ENCODE measurements at regions not wholly inside any gene's neighbourhood (a gene's known extent, or its start where the extent isn't known, plus 50 kb on each side); places are given as distances from the start of the nearest gene placed in this dataset.
A peak's percentile ranks its signal among the peaks of the same experiment; 100 is the strongest.
"Not testable (repeated sequence)": the region's sequence is repeated elsewhere in the genome, so short reads cannot be mapped to it uniquely, and the experiment has no call there.

DNA sequence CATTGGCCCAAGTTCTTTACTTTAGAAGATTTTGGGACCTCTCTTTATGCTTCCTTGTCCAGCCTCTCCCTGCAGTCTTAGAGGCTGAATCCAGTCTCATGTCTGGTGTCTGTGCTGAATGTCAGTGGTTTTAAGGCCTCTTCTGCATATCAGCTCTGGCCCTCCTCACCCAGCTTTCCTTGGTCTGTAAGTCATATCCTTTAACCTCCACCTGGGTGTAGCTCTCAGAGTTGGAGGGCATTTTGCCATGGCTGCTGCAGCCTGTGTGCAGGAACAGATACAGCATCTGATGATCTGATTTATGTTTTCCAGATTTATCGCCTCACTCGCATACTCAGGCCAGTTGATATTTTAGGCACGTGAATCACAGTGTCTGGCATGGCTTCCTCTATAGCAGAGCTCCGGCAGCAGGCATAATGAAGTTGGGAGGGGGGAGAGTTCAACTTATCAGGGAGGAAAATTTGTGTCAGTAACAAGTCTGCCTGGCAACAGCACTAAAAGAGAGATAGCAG is 335.0 kb downstream of the PCNX1 start:
- no peak for DNase-seq

DNA sequence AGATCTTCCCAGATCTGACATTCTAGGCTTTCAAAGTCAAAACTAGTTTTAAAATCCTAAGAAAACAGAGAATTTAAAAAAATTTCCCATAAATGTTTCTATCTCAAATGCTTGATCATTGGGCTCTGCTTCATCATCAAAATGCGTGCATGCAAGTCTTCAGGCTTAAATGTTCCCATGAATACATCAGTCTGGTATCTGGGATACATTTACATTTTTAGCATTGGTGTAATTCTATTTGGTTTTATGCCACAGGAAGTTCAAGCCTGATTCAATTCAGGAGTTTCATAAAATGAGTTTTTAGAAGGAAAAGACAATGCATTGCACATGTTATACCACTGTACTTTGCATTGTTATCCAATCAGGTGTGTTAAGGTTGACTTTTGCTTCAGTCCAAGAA is 336.4 kb downstream of the PCNX1 start:
- DNase-seq: no peak

DNA sequence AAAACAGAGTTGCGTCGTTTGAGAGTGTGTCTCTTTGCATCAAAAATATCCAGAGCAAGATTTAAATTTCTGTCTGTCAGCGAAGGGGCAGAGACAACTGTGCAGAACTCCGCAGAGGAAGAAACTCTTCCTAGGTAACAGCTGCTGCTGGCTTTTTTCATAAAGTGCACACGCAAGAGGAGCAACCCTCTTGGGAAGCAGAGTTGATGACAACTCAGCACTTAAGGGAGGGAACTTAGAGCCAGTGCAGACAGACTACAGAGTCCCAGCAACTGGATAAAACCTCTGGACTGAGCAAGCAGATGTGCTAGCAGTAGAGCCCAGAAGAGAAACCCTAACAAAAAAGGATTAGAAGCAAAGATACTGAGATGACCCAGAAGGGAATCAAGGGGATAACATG is 337.1 kb downstream of the PCNX1 start:
- peak; percentile 44 for DNase-seq

DNA sequence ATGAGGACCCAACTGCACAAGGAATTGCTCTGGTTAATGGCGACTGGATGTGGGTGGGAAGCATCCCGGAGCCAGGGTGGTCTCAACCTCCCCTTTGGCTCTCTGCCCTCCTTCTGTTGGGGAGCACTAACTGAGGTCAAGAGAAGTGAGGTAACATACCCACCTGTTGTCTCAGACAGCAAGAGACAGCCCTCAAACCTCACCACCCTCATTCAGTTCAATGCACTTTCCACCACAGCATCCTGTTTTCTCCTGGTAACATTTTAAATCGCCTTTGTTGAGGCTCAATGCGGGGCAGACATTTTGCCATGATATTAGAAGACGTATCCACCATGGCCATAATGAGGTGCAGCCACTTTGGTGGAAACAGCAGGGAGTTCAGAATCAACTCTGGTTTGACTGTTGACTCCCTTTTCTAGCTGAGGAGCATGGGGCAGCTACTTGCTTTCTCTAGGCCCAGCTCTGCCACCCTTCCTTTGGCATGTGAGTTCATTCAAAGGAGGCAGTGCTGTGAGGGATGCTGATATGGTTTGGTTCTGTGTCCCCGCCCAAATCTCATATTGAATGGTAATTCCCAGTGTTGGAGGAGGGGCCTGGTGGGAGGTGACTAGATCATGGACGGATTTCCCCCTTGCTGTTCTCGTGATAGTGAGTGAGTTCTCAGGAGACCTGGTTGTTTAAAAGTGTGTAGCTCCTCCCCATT is 338.6 kb downstream of the PCNX1 start:
- no peak for DNase-seq

DNA sequence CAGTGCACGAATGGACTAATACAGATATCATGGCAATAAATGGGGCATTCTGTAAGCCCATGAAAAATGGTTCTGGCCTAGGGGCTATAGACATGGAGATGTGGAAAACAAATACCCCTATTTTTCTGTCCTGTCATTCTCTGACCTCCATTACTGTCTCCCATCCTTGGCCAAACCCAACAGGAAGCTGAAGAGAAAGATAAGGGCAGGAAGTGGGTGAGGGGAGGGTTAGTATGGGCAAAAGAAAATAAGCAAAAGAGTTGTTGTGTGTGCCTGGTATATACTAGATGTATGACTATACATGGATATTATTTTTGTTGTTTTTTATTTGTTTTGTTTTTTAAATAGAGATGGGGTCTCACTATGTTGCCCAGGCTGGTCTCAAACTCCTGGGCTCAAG is 339.3 kb downstream of the PCNX1 start:
- no peak for DNase-seq

DNA sequence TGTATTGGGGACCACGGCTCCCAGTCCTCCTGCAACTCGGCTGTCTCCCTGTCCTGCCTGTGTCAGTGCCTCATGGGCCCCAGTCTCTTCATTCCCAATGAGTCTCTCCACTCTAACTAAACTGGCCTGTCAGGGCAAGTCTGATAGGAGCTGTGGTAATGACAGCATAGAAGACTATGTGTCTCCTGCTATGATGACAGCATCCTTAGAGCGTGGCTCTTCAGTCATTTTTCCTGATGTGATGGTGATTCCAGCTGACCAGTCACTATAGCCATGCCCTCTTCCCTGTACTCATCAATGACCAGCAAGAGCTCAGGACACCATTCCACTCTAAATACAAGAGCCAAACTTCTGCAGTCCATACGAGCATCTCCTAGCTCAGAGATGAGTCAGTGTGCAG is 339.8 kb downstream of the PCNX1 start:
- no peak for DNase-seq

DNA sequence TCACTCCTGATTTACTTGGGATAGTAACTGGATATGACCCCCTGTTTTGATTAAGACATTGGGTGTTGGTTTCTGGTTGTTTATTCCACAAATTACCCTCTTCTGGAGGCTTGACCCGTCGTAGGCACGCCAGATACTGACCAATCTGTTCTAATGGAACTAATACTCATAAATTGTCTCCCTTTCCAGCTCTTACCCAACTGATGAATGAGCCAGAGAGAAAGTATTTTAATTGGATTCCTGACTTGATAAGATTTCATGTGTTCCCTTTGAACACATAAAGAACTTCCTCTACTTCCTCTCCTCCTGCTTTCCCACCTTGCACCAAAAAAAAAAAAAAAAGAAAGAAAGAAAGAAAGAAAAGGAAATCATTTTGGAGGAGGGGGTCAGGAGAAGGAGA is 340.9 kb downstream of the PCNX1 start:
- DNase-seq: no peak

DNA sequence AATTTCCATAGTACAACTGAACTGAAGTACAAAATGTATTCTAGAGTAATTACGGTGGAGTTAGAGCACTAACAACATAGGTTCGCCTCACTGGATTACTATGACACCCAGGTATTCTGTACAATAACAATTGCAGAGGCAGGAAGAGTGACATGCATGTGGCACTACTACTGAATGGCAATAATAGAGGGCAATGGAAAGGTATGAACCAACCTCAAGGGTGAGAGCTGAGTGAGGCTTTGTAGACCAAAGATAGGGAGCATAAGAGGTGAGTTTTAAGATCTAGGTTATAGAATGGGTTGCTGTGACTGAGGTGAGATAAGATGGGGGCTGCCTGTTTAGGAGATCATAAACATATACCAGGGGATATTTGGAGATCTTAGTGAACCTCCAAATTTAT is 343.1 kb downstream of the PCNX1 start:
- no peak for DNase-seq

DNA sequence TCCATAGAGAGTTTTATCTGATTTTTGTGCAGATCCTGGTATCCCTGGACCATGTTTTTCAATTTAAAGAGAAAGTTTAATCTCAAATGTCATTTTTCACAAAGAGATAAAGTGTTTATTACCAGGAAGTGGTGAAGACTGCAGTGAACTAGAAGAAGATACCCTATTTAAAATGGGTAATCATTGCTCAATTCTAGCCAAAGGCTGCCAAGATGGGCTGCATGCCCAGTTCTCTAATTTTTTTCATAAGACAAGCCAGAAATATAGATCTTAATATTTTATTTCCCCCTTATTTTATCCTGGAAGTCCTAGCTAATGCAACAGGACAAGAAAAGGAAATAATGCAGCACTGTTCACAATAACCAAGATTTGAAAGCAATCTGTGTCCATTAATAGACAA is 343.5 kb downstream of the PCNX1 start:
- DNase-seq: no peak

DNA sequence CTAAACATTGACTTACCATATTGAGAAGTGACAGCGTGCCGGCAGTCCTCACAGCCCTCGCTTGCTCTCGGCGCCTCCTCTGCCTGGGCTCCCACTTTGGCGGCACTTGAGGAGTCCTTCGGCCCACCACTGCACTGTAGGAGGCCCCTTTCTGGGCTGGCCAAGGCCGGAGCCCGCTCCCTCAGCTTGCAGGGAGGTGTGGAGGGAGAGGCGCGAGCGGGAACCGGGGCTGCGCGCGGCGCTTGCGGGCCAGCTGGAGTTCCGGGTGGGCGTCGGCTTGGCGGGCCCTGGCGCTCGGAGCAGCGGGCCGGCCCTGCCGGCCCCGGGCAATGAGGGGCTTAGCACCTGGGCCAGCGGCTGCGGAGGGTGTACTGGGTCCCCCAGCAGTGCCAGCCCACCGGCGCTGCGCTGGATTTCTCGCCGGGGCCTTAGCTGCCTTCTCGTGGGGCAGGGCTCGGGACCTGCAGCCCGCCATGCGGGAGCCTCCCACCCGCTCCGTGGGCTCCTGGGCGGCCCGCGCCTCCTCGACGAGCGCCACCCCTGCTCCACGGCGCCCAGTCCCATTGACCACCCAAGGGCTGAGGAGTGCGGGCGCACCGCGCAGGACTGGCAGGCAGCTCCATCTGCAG is 346.9 kb downstream of the PCNX1 start:
- not testable (repeated sequence) for DNase-seq

DNA sequence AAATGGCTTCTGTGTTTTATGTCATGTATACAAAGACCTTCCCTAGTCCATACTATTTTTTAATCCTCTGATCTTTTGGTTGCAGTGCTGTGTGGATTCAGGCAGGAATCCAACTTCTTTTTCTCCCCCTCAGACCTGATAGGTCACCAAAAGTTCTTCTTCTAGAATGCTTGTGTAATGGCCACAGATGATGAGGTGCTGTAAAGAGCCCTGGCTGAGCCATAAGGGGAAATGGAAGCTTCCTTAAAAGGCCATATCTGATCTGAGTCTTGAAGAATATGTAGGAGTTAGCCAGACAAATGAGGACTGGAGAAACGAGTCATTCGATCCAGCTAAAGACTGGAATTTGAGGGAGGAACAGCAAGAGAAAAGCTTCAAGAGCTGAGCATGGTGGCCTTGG is 353.9 kb downstream of the PCNX1 start:
- no peak for DNase-seq

DNA sequence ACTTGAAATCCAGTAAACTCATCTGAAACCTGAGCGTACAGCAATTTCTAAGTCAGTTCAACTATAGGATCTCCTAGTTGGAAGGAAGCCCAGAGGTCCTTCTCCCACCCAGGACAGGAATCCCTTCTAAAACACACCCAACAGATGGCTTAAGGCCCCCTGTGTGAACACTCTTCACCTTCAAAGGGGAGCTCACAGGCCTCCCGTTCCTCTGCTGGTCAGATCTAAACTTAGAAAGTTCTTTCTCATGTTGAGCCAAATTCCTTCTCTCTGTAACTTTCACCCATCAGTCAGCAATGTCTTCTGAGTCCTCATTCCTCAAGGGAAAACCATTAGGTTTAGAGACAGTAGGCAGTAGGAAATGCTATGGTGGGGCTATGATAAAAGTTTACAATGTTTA is 355.2 kb downstream of the PCNX1 start:
- DNase-seq: no peak

DNA sequence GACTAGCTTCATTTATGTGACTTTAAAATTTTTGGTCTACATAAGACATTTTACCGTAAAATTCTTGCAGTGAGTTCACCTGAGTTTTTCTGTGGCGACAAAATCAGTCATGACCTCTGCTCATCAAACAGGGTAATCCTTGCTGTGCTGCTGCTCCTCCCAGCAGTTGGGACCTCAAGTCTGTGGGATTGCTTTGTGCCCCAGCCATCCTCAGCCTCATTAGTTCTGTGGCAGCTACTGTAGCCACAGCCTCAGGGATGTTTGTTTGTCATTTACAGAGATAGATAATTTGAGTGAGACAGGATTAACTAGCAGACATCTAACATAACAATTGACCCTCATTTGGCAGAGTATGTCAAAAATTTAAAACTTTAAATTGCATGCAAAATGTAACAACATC is 357.0 kb downstream of the PCNX1 start:
- no peak for DNase-seq

DNA sequence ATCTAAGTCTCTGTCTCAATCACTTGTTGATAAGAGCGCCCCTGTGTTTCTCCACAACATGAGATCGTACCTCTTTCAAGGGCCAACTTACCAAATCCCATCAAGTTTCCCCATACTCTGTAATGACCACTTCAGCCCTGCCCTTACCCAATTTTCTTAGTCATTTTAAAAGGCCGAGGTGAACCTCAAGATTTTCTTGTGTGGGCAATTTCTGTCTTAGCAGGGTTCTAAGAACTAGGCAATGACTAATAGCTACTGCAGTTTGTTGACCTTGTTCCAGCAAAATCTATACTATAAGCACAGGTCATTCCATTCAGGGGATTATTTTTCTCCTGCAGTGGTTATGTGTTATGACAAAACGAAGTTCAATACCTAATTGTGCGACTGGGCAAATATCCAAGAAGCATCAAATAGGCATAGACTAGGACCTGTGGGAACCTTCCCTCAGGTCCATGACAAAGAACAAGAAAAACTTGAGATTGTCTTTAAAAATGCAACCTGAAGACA is 359.8 kb downstream of the PCNX1 start:
- DNase-seq: no peak

DNA sequence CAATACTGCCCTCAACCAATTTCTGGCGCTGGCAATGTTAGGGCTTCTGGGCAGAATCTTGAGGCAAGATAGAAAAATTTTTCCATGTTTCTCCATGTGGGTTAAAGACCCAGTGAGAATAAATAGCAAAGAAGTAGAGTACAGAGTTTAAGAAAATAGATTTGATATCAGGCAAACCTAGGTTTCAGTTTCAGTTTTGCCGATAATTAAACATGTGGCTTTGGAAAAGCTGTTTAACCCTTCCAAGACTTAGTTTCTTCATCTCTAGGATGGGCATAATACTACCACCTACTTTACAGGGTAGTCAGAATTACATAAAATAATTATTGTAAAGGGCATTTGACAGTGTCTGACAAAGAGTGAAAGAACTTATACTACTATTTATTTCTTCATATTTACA is 360.4 kb downstream of the PCNX1 start:
- DNase-seq: no peak

DNA sequence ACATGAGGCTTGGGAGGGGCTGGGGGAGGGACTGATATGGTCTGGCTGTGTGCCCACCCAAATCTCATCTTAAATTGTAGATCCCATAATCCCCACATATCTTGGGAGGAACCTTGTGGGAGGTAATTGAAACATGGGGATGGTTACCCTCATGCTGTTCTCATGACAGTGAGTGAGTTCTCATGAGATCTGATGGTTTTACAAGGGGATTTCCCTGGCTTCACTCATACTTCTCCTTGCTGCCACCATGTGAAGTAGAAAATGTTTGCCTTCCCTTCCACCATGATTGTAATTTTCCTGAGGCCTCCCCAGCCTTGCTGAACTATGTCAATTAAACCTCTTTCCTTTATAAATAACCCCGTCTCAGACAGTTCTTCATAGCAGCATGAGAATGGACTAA is 362.9 kb downstream of the PCNX1 start:
- DNase-seq: no peak

DNA sequence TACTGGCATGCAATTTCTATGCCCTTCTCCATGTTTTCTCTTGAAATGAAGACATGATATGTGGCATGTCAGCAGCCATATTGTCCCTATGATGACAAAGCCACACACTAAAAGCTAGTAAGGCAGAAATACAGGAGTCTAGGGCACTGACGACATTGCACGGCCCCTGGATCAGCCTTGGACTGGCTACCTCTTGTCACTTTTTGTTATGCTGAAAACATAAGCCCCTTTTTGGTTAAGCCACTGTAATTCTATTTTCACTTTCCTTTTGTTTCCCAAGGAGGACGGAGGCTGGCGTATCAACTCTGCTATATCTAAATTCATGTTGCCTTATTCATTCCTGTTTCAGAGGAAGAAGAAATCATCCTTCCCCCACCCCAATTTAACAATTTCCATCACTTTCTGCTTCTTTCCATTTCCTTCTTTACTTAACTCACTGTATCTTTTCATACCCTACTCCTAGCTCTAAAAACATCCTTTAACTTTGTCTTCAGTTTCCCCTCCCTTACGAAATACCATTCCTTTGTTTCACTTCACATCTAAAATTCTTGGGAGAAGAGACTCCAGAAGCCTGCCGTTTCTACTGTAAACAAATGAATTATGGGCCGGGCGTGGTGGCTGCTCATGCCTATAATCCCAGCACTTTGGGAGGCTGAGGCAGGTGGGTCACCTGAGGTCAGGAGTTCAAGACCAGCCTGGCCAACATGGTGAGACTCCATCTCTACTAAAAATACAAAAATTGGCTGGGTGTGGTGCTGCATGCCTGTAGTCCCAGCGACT is 364.1 kb downstream of the PCNX1 start:
- DNase-seq: no peak

DNA sequence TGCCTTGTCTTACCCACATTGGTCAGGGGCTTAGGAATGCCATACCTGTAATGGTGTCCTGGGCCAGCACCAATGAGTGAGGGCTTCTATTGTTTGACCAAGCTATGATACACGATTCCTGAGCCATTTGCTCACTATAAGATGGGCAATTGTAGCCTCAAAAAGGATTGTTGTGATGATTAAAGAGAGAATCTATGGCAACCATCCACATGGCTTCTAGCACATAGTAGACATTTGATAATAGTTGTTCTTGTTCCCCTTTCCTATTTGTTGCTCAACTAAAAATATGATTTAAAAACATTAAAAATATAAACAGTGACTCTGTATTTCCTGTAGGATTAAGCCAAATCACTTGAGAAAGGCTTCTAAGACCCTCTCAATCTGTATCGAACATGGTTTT is 366.1 kb downstream of the PCNX1 start:
- no peak for DNase-seq

DNA sequence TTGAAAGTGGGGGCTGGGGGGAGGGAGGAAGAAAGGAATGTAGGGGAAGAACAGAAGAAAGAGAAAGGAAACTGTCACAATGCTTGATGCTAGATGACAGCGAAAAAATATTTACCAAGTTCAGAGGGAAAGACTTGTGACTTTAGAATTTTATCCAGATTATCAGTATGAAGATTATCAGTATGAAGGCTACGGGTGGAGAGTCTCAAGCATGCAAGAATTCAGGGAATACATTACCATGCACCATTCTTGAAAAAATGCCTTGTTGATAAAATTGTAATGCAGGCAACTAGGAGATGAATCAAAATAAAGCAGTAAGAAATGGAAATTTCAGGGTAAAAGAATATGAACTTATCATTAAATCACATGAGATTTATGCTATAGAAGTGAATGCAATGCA is 376.8 kb downstream of the PCNX1 start:
- no peak for DNase-seq

DNA sequence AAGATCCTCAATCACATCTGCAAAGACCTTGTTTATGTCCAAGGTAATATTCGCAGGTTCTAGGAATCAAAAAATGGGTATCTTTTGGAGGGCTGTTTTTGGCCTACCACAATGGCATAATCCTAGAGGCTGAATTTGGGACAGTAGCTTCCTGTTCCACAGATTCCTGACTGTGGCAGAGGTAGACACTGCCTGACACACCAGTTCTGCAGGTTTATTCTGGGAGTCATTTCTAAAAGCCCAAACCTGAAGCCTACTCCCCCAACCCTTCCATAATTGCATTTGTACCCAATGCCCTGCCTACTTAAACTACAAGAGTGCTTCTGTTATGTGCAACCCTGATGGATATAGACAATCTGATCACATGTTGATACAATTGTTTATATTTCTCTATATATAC is 378.9 kb downstream of the PCNX1 start:
- no peak for DNase-seq

DNA sequence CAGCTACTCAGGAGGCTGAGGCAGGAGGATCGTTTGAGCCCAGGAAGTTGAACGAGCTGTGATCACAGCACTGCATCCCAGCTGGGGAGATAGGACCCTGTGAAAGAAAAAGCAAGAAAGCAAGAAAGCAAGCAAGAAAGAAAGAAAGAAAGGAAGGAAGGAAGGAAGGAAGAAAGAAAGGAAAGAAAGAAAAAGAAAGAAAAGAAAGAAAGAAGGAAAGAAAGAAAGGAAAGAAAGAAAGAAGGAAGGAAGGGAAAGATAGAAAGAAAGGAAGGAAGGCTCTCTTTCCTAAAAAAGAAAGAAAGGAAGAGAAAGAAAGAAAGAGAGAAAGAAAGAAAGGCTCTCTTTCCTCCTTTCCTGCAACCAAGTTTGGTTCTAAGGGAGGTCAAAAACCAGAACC is 380.3 kb downstream of the PCNX1 start:
- DNase-seq: no peak

DNA sequence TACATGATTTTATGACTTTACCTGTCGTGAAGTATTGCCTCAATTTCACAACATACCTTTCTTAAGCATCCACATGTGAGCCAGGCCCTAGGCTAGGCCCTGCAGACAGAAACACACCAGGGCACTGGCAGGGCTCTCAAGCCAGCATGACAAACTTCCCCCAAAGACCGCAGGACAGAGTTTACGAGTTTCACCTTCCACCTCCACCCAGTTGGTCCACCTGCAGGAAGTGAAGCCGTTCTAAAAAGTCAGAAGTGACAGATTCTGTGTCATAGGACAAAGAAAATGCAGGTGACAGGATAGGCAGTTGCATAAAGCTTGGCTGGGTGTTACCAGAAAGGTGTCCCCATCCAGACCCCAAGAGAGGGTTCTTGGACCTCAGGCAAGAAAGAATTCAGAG is 382.3 kb downstream of the PCNX1 start:
- no peak for DNase-seq

DNA sequence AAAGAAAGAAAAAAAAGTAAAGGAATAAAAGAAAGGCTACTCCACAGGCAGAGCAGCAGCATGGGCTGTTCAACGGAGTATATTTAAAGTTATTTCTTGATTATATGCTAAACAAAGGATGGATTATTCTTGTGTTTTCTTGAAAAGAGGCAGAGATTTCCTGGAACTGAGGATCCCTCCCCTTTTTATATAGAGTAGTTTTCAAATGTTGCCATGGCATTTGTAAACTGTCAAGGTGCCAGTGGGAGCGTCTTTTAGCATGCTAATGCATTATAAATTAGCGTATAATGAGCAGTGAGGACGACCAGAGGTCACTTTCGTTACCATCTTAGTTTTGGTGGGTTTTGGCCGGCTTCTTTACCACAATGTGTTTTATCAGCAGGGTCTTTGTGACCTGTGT is 383.0 kb downstream of the PCNX1 start:
- no peak for DNase-seq

DNA sequence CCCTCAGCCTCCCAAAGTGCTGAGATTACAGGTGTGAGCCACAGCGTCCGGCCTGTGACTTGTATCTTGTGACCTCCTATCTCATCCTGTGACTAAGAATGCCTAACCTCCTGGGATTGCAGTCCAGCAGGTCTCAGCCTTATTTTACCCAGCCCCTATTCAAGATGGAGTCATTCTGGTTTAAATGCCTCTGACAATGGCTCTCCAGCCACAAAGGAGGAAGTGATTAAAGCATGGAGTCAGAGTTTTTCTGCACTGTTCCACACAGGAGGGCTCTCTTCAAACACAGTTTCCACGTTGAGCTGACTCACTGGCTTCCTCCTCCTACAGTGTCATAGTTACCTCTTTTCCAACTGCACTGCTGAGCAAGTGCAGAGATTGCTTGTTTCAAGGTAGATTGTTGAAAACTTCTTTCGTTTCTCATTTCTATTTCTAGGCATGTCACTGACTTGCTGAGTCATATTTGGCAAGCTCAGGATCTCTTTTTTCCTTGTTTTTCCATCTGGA is 383.8 kb downstream of the PCNX1 start:
- DNase-seq: no peak
